Uterus (tissue), 3 donors: ENCODE measurements at regions not wholly inside any gene's neighbourhood (a gene's known extent, or its start where the extent isn't known, plus 50 kb on each side); places are given as distances from the start of the nearest gene placed in this dataset.
"Not testable (repeated sequence)": the region's sequence is repeated elsewhere in the genome, so short reads cannot be mapped to it uniquely, and the experiment has no call there.

Source experiments
- DNase-seq, 2 donors: peaks; one replicate each; pipeline ENCODE4 v3.0.0-alpha.2; 2019 to 2020
- H3K27ac ChIP-seq, 2 donors: fragments of 200-600 bp; sonication (generic); 1 replicate in 1 of 2; 2 replicates in 1 of 2; pipeline ENCODE4 v1.5.1; 2016 to 2018
- H3K27me3 ChIP-seq, 2 donors: fragments of 200-600 bp; sonication (generic); one replicate each; pipeline ENCODE4 v1.5.1; 2018 to 2019; ENCODE audit warnings: control low read depth in 1 of 2
- H3K36me3 ChIP-seq, 2 donors: fragments of 200-600 bp; sonication (generic); one replicate each; pipeline ENCODE4 v1.5.1; 2019; ENCODE audit warnings: control low read depth in 1 of 2
- H3K4me1 ChIP-seq, 2 donors: fragments of 200-600 bp; sonication (generic); one replicate each; pipeline ENCODE4 v1.5.1; 2018 to 2019; ENCODE audit warnings: control low read depth in 1 of 2
- H3K4me3 ChIP-seq, 2 donors: fragments of 200-600 bp; sonication (generic); 1 replicate in 1 of 2; 2 replicates in 1 of 2; pipeline ENCODE4 v1.5.1; 2018 to 2019; ENCODE audit warnings: mild to moderate bottlenecking in 1 of 2
- H3K9me3 ChIP-seq, 2 donors: fragments of 200-600 bp; sonication (generic); one replicate each; pipeline ENCODE4 v1.5.1; 2019; ENCODE audit warnings: control low read depth in 1 of 2
- CTCF ChIP-seq, 4 experiments: fragments of 200-600 bp in 2 of 4; fragments of 450-650 bp in 2 of 4; sonication (generic) in 2 of 4; IDR thresholded peaks; one replicate each; pipeline ENCODE4 v1.5.1; 2016 to 2019; ENCODE audit warnings: antibody characterized with exemption in 4 of 4, mild to moderate bottlenecking in 2 of 4, moderate library complexity in 1 of 4
- POLR2A ChIP-seq, 2 donors: fragments of 450-650 bp; IDR thresholded peaks; one replicate each; pipeline ENCODE4 v1.6.1; 2016; ENCODE audit warnings: antibody characterized with exemption in 2 of 2, mild to moderate bottlenecking in 1 of 2, moderate library complexity in 1 of 2
- intact Hi-C: fragments of 100-400 bp; cut with DNase I; formaldehyde crosslinking; loops from one replicate; pipeline ENCODE4 v1.15.1; 2023; ENCODE audit warnings: low total_unique reads
- donor health status: DM: yes; HTN: yes; CAD: no.

GRCh38 chr4:81304871-81305270 lies 89.8 kb upstream of the PRKG2 start:
- no peak for DNase-seq
- Histone ChIP-seq H3K4me3 (no peak overlapping the region), H3K27me3 (no peaks in the 10 kb centered on the region), H3K9me3 (no peaks in the 10 kb centered on the region), H3K27ac (no peak overlapping the region), H3K4me1 (no peaks in the 10 kb centered on the region), H3K36me3 (no peaks in the 10 kb centered on the region)
- intact Hi-C loops, result no loop called here
- no peak for TF ChIP-seq POLR2A (IDR thresholded peaks at IDR 0.05)
- no peak for TF ChIP-seq CTCF (IDR thresholded peaks at IDR 0.05)

- intact Hi-C loops, H3K4me1 ChIP-seq, H3K9me3 ChIP-seq, H3K4me3 ChIP-seq, H3K27ac ChIP-seq, H3K27me3 ChIP-seq, DNase-seq, H3K36me3 ChIP-seq: not testable (repeated sequence)
Observed at GRCh38 chr4:81300352-81300751, 85.3 kb upstream of the PRKG2 start.

GRCh38 chr4:81290813-81291212 lies 75.8 kb upstream of the PRKG2 start:
- Histone ChIP-seq H3K27ac (no peak overlapping the region), H3K4me3 (no peak overlapping the region), H3K27me3 (no peaks in the 10 kb centered on the region), H3K9me3 (no peaks in the 10 kb centered on the region), H3K4me1 (no peaks in the 10 kb centered on the region), H3K36me3 (no peaks in the 10 kb centered on the region)
- DNase-seq, result no peak
- no peak for TF ChIP-seq POLR2A (IDR thresholded peaks at IDR 0.05)
- TF ChIP-seq CTCF (IDR thresholded peaks at IDR 0.05), result no peak
- intact Hi-C loops, result no loop called here

DNA sequence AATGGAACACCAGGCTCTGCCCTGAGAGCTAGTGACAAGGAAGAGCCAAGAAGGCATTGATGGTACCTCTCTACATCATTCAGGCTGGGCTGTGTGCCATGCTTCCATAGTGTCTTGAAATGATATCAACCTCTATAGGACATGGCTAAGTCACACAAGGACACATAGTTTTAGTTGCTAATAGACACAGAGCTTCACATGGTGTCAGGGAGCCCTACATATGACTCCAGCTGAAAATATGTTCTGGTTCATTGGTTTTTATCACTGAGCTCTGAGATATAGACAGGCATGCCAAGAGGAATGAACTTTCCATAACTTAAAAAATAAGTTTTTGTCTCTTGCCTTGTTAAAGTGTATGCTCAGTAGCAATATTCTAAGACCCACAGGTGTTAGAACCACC lies 72.1 kb upstream of the PRKG2 start:
- no peak overlapping the region for H3K4me3 ChIP-seq
- H3K27ac ChIP-seq, result no peak overlapping the region
- H3K36me3 ChIP-seq, result no peaks in the 10 kb centered on the region
- no peaks in the 10 kb centered on the region for H3K4me1 ChIP-seq
- no peak for DNase-seq
- intact Hi-C loops, result no loop called here
- H3K9me3 ChIP-seq, result no peaks in the 10 kb centered on the region
- TF ChIP-seq POLR2A (IDR thresholded peaks at IDR 0.05) (no peak), CTCF (IDR thresholded peaks at IDR 0.05) (no peak)
- no peaks in the 10 kb centered on the region for H3K27me3 ChIP-seq

GRCh38 chr4:81282131-81282530 lies 67.1 kb upstream of the PRKG2 start:
- Histone ChIP-seq H3K27me3 (no peaks in the 10 kb centered on the region), H3K27ac (no peak overlapping the region), H3K4me1 (no peaks in the 10 kb centered on the region), H3K4me3 (no peak overlapping the region), H3K36me3 (no peaks in the 10 kb centered on the region), H3K9me3 (no peaks in the 10 kb centered on the region)
- intact Hi-C loops, result no loop called here
- no peak for DNase-seq
- no peak for TF ChIP-seq CTCF (IDR thresholded peaks at IDR 0.05)
- no peak for TF ChIP-seq POLR2A (IDR thresholded peaks at IDR 0.05)

DNA sequence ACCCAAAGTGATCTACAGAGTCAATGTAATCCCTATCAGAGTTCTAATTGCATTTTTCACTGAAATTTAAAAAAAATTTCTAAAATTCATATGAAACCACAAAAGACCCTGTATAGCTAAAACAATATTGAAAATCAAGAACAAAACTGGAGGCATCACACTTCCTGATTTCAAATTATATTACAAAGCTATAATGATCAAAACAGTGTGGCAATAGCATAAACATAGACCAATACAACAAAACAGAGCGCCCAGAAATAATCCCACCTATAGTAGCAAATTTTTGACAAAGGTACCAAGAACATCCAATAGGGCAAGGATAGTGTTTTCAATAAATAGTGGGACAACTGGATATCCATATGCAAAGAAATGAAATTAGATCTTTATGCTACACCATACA lies 59.4 kb upstream of the PRKG2 start:
- Histone ChIP-seq H3K27me3 (no peaks in the 10 kb centered on the region), H3K4me1 (no peaks in the 10 kb centered on the region), H3K4me3 (no peak overlapping the region), H3K27ac (no peak overlapping the region), H3K9me3 (no peaks in the 10 kb centered on the region), H3K36me3 (no peaks in the 10 kb centered on the region)
- DNase-seq, result no peak
- TF ChIP-seq CTCF (IDR thresholded peaks at IDR 0.05) (no peak), POLR2A (IDR thresholded peaks at IDR 0.05) (no peak)
- intact Hi-C loops, result no loop called here
